Loucy (cell line): ENCODE measurements at regions not wholly inside any gene's neighbourhood (a gene's known extent, or its start where the extent isn't known, plus 50 kb on each side); places are given as distances from the start of the nearest gene placed in this dataset.

Source experiments
- H2AFZ ChIP-seq: fragments of 200-600 bp; sonication (generic); 2 replicates; pipeline ENCODE4 v1.6.0; 2016; ENCODE audit warnings: antibody characterized with exemption, mild to moderate bottlenecking, low read length, moderate library complexity
- H3F3A ChIP-seq: fragments of 200-600 bp; 2 replicates; pipeline ENCODE4 v1.6.0; 2016; ENCODE audit warnings: antibody characterized with exemption, low read depth, mild to moderate bottlenecking
- H3K27me3 ChIP-seq: fragments of 200-600 bp; sonication (generic); 2 replicates; pipeline ENCODE4 v1.6.1; 2014; ENCODE audit warnings: low read length, mild to moderate bottlenecking; ENCODE audit not compliant: insufficient read depth, poor library complexity, severe bottlenecking
- H3K36me3 ChIP-seq: fragments of 200-600 bp; sonication (generic); 2 replicates; pipeline ENCODE4 v1.6.1; 2016; ENCODE audit warnings: low read length; ENCODE audit not compliant: insufficient read depth
- H3K4me1 ChIP-seq: fragments of 200-600 bp; sonication (generic); 2 replicates; pipeline ENCODE4 v1.5.1; 2014; ENCODE audit warnings: low read length, mild to moderate bottlenecking; ENCODE audit not compliant: insufficient read depth, poor library complexity, severe bottlenecking
- H3K4me2 ChIP-seq: fragments of 200-600 bp; sonication (generic); 2 replicates; pipeline ENCODE4 v1.6.0; 2014; ENCODE audit warnings: antibody characterized with exemption, low read length, low read depth, mild to moderate bottlenecking; ENCODE audit not compliant: poor library complexity, severe bottlenecking
- H3K4me3 ChIP-seq: fragments of 200-600 bp; sonication (generic); 2 replicates; pipeline ENCODE4 v1.5.1; 2014; ENCODE audit warnings: low read length, mild to moderate bottlenecking, mixed read lengths; ENCODE audit not compliant: poor library complexity, severe bottlenecking
- H3K79me2 ChIP-seq: fragments of 200-600 bp; sonication (generic); 2 replicates; pipeline ENCODE4 v1.6.1; 2014; ENCODE audit warnings: low read length; ENCODE audit not compliant: insufficient read depth
- H3K9ac ChIP-seq: fragments of 200-600 bp; sonication (generic); 2 replicates; pipeline ENCODE4 v1.6.0; 2014; ENCODE audit warnings: mild to moderate bottlenecking, low read depth, low read length, moderate library complexity; ENCODE audit not compliant: poor library complexity, severe bottlenecking
- H3K9me2 ChIP-seq: fragments of 200-600 bp; sonication (generic); replicated peaks from 2 replicates; pipeline ENCODE4 v1.6.1; 2016; ENCODE audit warnings: low read depth, low read length, mixed read lengths
- H3K9me3 ChIP-seq: fragments of 200-600 bp; sonication (generic); 2 replicates; pipeline ENCODE4 v1.6.1; 2014; ENCODE audit warnings: mild to moderate bottlenecking, antibody characterized with exemption, low read length, low read depth; ENCODE audit not compliant: insufficient read depth
- H4K20me1 ChIP-seq: fragments of 200-600 bp; sonication (generic); 2 replicates; pipeline ENCODE4 v1.6.0; 2014; ENCODE audit warnings: antibody characterized with exemption, low read length, mild to moderate bottlenecking; ENCODE audit not compliant: insufficient read depth, poor library complexity, severe bottlenecking
- EZH2phosphoT487 ChIP-seq: fragments of 200-600 bp; IDR thresholded peaks from 2 replicates; pipeline ENCODE4 v1.6.1; 2018; ENCODE audit warnings: antibody characterized with exemption, mild to moderate bottlenecking, moderate library complexity, borderline replicate concordance
- TF ChIP-seq, protein P1 (sequence below): fragments of 200-600 bp; sonication (generic); conservative IDR thresholded peaks from 2 replicates; pipeline ENCODE4 v1.5.1; 2014; ENCODE audit warnings: mild to moderate bottlenecking, antibody characterized with exemption, low read length

GRCh38 chr4:37001688-37002436 lies 242.7 kb upstream of the NWD2 start:
- H3K9ac ChIP-seq, result no peak overlapping the region
- H3K27me3 ChIP-seq, result no peaks in the 10 kb centered on the region
- H3K36me3 ChIP-seq, result no peaks in the 10 kb centered on the region
- H3K4me1 ChIP-seq, result no peaks in the 10 kb centered on the region
- H2AFZ ChIP-seq, result no peak overlapping the region
- H3K79me2 ChIP-seq, result no peaks in the 10 kb centered on the region
- no peaks in the 10 kb centered on the region for H3K9me3 ChIP-seq
- no peaks in the 10 kb centered on the region for H3F3A ChIP-seq
- H3K9me2 ChIP-seq, result no peaks in the 10 kb centered on the region
- H3K4me2 ChIP-seq, result no peak overlapping the region
- no peaks in the 10 kb centered on the region for H4K20me1 ChIP-seq
- TF ChIP-seq EZH2phosphoT487, result no peak
- TF ChIP-seq, protein P1, sequence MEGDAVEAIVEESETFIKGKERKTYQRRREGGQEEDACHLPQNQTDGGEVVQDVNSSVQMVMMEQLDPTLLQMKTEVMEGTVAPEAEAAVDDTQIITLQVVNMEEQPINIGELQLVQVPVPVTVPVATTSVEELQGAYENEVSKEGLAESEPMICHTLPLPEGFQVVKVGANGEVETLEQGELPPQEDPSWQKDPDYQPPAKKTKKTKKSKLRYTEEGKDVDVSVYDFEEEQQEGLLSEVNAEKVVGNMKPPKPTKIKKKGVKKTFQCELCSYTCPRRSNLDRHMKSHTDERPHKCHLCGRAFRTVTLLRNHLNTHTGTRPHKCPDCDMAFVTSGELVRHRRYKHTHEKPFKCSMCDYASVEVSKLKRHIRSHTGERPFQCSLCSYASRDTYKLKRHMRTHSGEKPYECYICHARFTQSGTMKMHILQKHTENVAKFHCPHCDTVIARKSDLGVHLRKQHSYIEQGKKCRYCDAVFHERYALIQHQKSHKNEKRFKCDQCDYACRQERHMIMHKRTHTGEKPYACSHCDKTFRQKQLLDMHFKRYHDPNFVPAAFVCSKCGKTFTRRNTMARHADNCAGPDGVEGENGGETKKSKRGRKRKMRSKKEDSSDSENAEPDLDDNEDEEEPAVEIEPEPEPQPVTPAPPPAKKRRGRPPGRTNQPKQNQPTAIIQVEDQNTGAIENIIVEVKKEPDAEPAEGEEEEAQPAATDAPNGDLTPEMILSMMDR, result no peak
- H3K4me3 ChIP-seq, result no peak overlapping the region

DNA sequence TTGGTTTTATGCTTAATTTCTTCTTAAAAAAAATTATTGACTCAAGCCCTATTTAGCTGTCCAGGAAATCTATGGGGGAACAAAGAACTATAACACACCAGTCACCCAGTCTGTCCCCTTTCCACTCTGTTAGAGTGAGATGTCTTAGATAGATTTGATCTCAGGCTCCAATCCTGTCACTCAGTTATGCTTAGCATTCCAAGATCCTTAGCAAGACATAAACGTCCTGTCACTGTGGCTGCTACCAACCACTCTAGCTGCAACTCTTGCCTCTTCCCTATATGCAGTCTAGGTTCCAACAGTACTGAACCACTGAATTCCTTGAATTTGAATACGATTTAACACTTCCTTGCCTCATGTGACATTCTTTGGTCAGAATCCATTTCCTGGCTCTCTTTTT lies 241.9 kb upstream of the NWD2 start:
- Histone ChIP-seq H3K27me3 (no peaks in the 10 kb centered on the region), H4K20me1 (no peaks in the 10 kb centered on the region), H3K36me3 (no peaks in the 10 kb centered on the region), H3K4me2 (no peak overlapping the region), H3F3A (no peaks in the 10 kb centered on the region), H3K9me2 (no peaks in the 10 kb centered on the region), H3K79me2 (no peaks in the 10 kb centered on the region), H3K4me1 (no peaks in the 10 kb centered on the region), H3K4me3 (no peak overlapping the region), H3K9ac (no peak overlapping the region), H3K9me3 (no peaks in the 10 kb centered on the region), H2AFZ (no peak overlapping the region)
- TF ChIP-seq, protein P1, result no peak
- TF ChIP-seq EZH2phosphoT487, result no peak

- Histone ChIP-seq H4K20me1 (no peaks in the 10 kb centered on the region), H3K79me2 (no peaks in the 10 kb centered on the region), H3K27me3 (no peaks in the 10 kb centered on the region), H2AFZ (no peak overlapping the region), H3K4me2 (no peak overlapping the region), H3K4me1 (no peaks in the 10 kb centered on the region), H3F3A (no peaks in the 10 kb centered on the region), H3K9me2 (no peaks in the 10 kb centered on the region), H3K4me3 (no peak overlapping the region), H3K9me3 (no peaks in the 10 kb centered on the region), H3K9ac (no peak overlapping the region), H3K36me3 (no peaks in the 10 kb centered on the region)
- TF ChIP-seq, protein P1, result no peak
- TF ChIP-seq EZH2phosphoT487, result no peak
Measured at GRCh38 chr4:37008199-37008598, 236.3 kb upstream of the NWD2 start.
